ENCODE measurements at regions not wholly inside any gene's neighbourhood (a gene's known extent, or its start where the extent isn't known, plus 50 kb on each side); places are given as distances from the start of the nearest gene placed in this dataset.

- no peak overlapping the region for H2AFZ ChIP-seq (ENCODE audit: low read depth)
- H3K36me3 ChIP-seq (ENCODE audit: insufficient read depth), result no peaks in the 10 kb centered on the region
- no peaks in the 10 kb centered on the region for H3K27me3 ChIP-seq (ENCODE audit: insufficient read depth, low read depth)
Measured at GRCh38 chr16:54361246-54361645, 74.7 kb upstream of the IRX3 start.

GRCh38 chr16:54360681-54361080 lies 74.1 kb upstream of the IRX3 start:
- Histone ChIP-seq H3K79me2 (ENCODE audit: insufficient read depth, low read depth) (no peaks in the 10 kb centered on the region), H3K4me1 (ENCODE audit: low read depth, poor library complexity, severe bottlenecking) (no peaks in the 10 kb centered on the region), H3K27me3 (ENCODE audit: insufficient read depth, low read depth) (no peaks in the 10 kb centered on the region), H3K4me2 (no peak overlapping the region), H3K27ac (no peak overlapping the region), H3K9ac (no peak overlapping the region), H3K4me3 (IDR thresholded peaks at IDR 0.05; ENCODE audit: insufficient read depth, low read depth, low read length) (no peak overlapping the region), H2AFZ (ENCODE audit: low read depth) (no peak overlapping the region), H4K20me1 (ENCODE audit: insufficient read depth) (no peaks in the 10 kb centered on the region), H3K36me3 (ENCODE audit: insufficient read depth) (no peaks in the 10 kb centered on the region)
- TF ChIP-seq CTCF (conservative IDR thresholded peaks at IDR 0.05; ENCODE audit: low read depth, low read length), result no peak

More at GRCh38 chr16:54361246-54361645, 74.7 kb upstream of the IRX3 start:
- Histone ChIP-seq H3K4me3 (IDR thresholded peaks at IDR 0.05; ENCODE audit: insufficient read depth, low read depth, low read length) (no peak overlapping the region), H3K4me2 (no peak overlapping the region), H3K4me1 (ENCODE audit: low read depth, poor library complexity, severe bottlenecking) (no peaks in the 10 kb centered on the region), H3K9ac (no peak overlapping the region), H3K27ac (no peak overlapping the region), H3K79me2 (ENCODE audit: insufficient read depth, low read depth) (no peaks in the 10 kb centered on the region), H4K20me1 (ENCODE audit: insufficient read depth) (no peaks in the 10 kb centered on the region)
- TF ChIP-seq CTCF (conservative IDR thresholded peaks at IDR 0.05; ENCODE audit: low read depth, low read length), result no peak

- no peak overlapping the region for H3K9ac ChIP-seq
- H2AFZ ChIP-seq (ENCODE audit: low read depth), result no peak overlapping the region
- no peak overlapping the region for H3K27ac ChIP-seq
- no peaks in the 10 kb centered on the region for H3K4me1 ChIP-seq (ENCODE audit: low read depth, poor library complexity, severe bottlenecking)
- no peak overlapping the region for H3K4me2 ChIP-seq
- H3K79me2 ChIP-seq (ENCODE audit: insufficient read depth, low read depth), result no peaks in the 10 kb centered on the region
- H3K27me3 ChIP-seq (ENCODE audit: insufficient read depth, low read depth), result no peaks in the 10 kb centered on the region
- H3K36me3 ChIP-seq (ENCODE audit: insufficient read depth), result no peaks in the 10 kb centered on the region
- H4K20me1 ChIP-seq (ENCODE audit: insufficient read depth), result no peaks in the 10 kb centered on the region
- TF ChIP-seq CTCF (conservative IDR thresholded peaks at IDR 0.05; ENCODE audit: low read depth, low read length), result no peak
- no peak overlapping the region for H3K4me3 ChIP-seq (IDR thresholded peaks at IDR 0.05; ENCODE audit: insufficient read depth, low read depth, low read length)
Measured at GRCh38 chr16:54359555-54359954, 73.0 kb upstream of the IRX3 start.

- H3K4me1 ChIP-seq (ENCODE audit: low read depth, poor library complexity, severe bottlenecking), result no peaks in the 10 kb centered on the region
- TF ChIP-seq CTCF (conservative IDR thresholded peaks at IDR 0.05; ENCODE audit: low read depth, low read length), result no peak
- H2AFZ ChIP-seq (ENCODE audit: low read depth), result no peak overlapping the region
- H4K20me1 ChIP-seq (ENCODE audit: insufficient read depth), result no peaks in the 10 kb centered on the region
- no peaks in the 10 kb centered on the region for H3K36me3 ChIP-seq (ENCODE audit: insufficient read depth)
- H3K4me3 ChIP-seq (IDR thresholded peaks at IDR 0.05; ENCODE audit: insufficient read depth, low read depth, low read length), result no peak overlapping the region
- H3K79me2 ChIP-seq (ENCODE audit: insufficient read depth, low read depth), result no peaks in the 10 kb centered on the region
- H3K27me3 ChIP-seq (ENCODE audit: insufficient read depth, low read depth), result no peaks in the 10 kb centered on the region
- no peak overlapping the region for H3K27ac ChIP-seq
- no peak overlapping the region for H3K9ac ChIP-seq
- no peak overlapping the region for H3K4me2 ChIP-seq
Measured at GRCh38 chr16:54359081-54359480, 72.5 kb upstream of the IRX3 start.
